Retina (tissue), 1 donor: ENCODE measurements at regions not wholly inside any gene's neighbourhood (a gene's known extent, or its start where the extent isn't known, plus 50 kb on each side); places are given as distances from the start of the nearest gene placed in this dataset.

ENCODE experiments used
- DNase-seq: peaks from one replicate; pipeline ENCODE4 v3.0.0-alpha.2; 2016

DNA sequence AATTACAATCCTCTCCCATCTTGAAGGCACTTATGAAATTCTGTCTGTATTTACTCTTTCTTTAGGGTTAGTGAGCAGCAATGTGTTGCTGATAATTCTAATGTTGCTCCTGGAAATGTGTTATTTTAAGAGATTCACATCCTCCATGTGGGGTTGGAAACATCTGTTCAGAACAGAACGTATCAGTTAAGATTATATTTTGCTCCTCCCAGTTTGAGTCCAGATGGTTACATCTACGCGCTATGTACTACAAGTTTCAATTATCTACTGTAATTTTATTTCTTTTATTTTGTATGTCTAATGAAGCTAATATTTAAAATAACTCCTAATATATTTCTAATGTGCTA lies 250.6 kb upstream of the KLF6 start:
- DNase-seq: no peak

DNA sequence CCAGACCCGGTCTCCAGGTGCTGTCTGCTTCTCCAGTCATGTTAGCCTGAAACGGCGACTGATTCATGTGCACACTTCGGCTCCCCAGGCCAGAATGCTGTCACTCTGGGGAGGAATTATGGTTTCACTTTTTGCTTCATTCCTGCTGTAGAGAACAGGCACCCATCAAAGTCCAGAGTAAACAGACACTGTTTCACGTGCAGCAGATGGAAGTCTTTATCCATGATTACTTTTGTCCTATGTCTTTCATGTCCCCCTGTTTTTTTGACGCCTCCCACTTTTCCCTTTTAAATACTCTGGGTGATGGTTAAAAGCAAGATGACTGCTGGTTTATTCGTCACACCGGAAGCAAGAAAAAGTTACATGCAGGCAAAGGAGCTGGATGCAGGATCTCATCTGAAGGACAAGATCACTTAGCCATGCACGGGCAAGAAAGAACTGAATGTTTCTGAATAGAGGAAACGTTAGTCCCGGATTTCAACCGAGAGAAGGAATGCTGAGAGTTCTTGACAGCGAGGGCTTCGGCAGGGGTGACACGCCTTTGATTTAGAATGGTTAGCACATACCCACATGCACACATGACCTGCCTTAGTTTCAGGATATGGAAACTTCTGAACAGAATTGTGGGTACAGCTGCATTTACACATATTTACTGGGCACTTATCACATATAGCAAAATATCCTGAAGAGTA lies 250.0 kb upstream of the KLF6 start:
- DNase-seq: no peak

DNA sequence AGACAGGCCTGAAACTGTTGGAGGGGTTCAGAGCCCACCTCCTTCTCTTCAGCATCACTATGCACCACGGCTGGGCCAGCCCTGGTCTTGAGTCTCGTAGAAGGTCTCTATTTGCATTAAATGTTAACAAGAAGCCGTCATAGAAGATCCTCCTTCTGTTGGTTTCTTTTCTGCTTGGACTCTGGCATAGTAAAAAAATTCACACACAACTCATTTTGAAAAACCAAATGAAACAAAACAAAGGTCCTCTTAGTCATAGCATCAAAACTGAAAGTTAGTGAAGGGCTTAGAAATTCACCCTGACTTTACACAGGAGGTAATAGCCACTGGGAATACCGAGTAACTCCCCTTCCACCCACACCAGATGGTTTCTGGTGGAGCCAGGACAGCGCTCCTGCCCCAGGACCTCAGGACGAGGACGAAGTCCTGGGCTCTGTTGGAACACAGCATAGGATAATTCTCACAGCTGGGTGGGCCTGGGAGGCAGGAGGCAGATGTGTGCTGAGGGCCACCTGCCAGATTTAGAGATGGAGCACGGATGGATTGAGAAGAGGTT lies 248.4 kb upstream of the KLF6 start:
- DNase-seq: no peak

DNA sequence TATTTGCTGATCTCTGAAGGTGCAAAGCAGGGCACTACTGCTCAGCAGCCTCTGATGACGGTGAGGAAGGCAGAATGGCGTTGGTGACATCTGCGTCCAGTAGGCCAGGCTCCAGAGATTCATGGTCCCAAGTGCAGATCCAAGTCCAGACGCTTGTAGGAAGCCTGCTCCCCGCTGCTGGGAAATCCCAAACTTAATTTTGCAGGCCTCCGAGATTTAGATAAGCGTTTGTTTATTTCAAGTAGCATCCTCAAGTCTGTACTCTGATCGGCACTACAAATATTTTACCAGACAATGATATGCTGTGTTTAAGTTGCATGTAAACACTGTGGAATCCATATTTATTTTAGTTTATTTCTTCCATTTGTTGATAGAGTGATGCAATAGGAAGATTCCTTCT lies 244.9 kb upstream of the KLF6 start:
- no peak for DNase-seq

DNA sequence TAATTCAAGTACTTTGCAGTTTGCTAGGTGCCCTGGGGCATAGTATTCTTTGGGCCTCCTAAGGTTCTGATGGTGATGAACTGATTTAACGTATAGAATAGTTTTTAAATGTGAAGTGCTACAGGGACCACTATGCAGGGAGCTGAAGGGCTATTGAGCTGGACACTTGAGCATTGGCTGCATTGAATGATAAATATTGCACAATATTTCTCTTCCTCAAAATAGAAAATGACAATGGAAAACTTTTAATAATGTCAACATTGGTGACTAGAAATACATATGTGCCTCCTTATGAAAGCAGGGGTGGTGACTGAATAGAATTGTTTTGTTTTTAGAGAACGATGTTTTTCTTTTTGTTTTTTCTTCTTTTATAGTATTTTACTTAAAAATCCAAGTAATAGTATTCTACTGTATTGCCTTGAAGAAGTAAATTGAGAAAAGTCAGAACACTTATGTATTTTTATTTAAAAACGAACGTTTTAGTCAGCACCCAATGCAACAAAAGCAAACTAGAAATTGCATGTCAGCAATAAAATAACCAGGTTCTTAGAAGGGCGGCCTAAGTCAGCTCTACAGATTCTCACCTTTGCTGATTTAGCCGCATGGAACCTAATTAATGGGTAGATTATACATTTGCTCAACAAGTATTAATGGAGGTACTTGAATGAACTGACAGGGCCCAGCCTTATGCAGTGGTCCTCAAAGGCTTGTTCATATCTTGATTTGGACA lies 244.0 kb upstream of the KLF6 start:
- no peak for DNase-seq

DNA sequence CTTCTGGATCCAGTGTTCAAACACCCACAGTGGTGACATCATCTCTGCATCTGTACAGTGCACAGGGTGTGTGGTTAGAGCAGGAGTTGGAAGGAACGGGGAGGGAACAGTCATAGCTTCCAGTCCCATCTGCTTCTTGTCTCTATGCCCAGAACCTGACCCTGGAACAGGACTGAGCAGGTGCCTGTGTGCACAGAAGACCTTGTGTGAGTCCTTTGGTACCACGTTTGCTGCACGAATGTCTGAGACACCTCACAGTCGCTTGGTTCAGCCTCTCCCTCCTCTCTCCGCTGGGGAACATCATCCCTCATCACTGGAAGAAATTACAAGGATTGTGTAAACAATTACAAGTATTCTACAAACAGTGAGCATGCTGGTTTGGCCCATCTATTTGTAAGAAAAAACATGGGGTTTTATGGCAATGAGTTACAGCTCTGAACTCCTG lies 243.0 kb upstream of the KLF6 start:
- DNase-seq: no peak

DNA sequence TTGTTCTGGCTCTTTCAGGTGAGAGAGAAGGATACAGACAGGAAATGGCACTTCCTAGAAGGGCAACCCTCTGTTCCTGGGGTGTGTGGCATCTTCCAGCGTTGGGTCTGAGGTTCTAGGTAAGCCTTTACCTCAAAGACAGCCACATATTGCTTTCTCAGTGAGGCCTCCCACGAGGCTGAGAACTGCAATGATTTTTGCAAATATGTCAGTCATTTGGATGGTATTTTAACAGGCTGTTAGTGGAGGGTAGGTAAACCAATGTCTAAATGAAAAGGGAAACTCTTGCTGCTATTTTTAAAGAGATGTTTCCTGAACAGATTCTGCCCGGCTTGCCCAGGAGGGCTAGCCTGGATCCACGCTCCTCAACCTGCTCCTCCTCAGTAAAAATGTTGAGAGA lies 240.3 kb upstream of the KLF6 start:
- DNase-seq: no peak

DNA sequence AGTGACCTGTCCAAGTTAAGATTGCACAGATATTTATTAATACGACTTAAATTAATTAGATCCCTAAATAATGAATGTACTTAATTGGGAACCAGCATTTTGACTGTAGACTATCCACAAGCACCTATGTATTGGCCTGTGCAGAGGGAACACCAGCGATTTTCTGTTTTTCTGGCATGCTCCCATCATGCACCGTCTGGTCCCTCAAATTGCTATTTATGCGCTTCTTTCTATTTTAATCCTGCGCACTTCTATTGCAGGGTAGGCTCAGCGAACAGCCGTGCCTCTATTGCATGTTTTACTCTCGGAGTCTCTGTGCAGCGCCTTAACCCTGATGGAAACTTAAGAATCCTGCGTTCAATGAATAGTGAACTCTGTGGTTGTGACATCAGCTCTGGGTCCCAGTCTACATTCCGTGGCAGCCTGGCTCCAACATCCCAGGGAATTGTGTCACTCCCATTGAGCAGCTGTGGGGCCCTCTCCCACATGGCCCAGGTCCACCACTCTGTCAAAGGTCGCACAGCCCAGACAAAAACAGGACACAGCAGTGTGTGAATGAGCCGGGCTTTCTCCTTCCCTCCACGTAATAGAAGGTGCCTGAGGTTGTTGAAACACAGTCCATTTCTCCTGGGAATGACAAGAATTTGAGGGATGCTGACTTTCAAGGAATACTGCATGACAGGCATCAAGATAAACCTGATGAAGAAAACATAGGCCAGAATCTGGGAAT lies 239.7 kb upstream of the KLF6 start:
- DNase-seq: no peak

DNA sequence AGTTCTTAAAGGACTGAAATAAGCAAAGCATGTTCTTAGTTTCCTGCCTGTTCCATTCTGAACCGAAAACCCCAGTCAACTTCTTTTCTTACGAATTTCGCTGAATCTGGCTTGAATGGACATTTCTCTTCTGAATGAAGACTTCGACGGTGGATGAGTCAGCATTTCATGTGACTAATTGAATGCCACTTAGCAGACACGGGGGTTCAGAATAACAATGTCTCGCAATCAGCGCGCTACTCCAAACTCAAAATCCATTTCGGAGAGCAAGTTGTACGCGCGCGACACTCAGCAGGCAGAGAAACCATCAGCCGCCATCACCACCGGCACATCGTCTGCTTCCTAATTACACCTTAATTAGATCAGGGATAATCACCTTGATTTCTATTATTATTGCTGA lies 239.0 kb upstream of the KLF6 start:
- DNase-seq: no peak

DNA sequence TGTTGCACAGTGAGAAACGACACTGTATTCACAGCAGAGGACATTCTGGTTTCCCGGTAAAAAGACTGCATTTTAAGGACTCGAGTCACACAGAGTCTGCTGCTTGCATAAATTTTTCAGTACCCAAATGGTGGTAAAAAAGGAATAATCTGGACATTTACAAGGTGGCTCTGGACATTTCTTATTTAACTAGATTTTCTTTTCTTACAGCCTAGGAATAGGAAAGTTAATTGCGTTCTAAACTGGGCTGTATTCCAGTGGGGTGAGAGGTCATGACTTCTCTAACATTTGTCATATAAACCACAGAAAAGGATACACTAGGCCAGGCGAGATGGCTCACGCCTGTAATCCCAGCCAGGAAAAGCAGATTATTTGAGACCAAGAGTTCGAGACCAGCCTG lies 237.5 kb upstream of the KLF6 start:
- DNase-seq: no peak

DNA sequence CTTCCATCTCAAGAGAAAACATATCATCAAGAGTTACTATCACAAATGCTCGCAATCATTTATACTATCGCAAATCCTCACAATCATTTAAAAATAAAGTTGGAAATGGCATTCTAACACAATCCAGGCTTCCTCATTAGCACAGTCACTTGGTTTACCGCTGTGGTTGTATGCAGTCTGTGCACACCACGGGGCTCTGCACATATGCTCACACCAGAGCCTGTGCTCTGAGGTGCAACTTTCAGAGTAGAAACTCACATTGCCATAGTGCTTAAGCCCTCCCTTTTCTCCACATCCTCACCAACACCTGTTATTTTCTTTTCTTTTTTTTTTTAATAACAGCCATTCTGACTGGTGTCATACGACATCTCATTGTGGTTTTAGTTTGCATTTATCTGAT lies 235.6 kb upstream of the KLF6 start:
- no peak for DNase-seq

DNA sequence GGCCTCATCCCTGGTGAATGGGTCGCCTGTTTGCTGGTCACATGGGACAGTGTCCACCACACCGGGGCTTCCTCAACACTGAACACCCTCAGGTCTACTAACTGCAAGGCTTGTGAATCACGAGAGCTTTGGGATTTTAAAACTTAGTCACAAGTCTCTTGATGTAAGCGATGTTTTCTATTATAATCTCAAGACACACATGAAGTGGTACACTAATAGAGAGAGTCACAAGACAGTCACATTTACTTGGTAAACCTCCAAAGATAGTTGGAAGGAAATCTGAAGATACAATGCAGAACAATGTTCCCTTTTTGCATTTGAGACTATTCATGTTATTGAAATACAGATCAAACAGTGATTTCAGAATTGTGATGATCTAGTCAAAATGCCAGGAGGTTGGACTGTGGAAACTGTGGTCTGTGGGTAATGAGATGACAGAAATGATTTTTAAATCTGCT lies 233.1 kb upstream of the KLF6 start:
- no peak for DNase-seq

DNA sequence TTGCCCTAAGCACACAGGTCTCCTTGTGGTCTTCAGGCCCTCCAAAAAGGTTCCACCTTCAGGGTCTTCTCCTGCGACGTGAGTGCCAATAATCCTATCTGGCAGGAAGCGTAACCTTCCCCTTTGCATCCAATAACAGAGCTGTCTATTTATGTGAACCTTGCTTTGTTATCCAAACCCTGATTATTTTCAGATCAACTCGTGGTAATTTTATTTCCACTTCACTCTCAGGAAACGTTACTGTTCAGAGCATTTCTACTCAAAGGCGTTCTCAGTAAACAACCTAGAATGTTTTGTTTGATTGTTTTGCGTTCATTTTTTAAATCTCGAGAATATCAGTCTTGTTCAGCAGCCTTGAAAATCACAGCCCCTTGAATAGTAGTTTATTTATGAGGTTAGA lies 232.3 kb upstream of the KLF6 start:
- no peak for DNase-seq

DNA sequence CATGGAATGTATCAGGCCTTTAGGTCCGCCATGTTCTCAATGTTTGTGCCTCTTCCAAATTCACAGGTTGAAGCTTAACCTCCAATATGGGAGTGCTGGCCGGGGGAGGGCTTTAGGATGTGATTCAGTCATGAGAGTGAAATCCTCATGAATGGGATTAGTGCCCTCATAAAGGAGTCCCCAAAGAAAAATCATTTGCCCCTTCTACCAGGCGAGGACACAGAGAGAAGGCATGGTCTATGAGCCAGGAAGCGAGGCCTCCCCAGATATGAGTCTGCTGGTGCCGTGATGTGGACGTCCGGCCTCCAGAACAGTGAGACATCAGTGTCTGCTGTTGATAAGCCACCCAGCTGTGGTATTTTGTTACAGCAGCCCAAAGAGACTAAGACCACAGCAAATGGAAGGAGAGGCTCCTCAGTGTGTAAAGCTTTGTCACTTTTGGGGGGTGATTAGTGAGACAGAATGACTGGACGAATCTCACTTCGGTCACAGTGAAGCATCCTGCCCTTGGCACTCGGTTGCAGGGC lies 231.3 kb upstream of the KLF6 start:
- no peak for DNase-seq

DNA sequence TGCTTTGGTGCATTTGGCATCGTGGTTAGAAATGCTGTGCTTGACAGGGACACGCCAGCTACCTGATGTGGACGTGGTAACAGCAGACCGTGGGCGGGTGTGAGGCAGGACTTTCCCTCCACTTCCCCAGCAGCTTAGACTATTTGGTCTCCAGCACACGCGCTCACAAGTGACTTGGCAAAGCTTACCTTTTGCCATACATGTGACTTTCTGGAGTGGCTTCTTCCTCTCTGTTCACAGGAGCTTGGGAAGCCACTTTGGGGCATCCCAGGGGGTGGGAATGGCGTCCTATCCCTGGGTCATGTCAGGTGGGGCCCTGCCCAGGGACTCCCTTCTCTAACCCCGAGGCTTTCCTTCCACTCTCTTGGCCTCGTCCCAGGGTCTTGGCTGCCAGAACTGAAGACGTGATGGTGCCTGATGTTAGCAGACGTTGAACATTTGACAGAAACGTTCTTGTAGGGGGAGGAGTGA lies 228.7 kb upstream of the KLF6 start:
- no peak for DNase-seq

DNA sequence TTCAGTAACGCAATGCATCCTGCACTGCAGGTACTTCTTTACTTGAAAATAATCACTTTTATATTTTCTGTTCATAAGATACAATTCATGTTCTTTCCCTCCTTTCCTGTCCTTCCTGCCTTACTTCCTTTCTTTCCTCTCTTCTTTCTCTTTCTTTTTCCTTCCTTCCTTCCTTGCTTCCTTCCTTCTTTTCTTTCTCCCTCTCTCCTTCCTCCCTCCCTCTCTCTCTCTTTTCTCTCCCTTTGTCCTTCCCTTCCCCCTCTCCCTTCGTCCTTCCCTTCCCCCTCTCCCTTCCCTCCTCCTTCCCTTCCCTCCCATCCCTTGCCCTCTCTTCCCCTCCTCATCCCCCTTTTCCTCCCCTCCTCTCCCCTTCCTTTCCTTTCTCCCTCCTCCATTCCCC lies 227.8 kb upstream of the KLF6 start:
- no peak for DNase-seq

DNA sequence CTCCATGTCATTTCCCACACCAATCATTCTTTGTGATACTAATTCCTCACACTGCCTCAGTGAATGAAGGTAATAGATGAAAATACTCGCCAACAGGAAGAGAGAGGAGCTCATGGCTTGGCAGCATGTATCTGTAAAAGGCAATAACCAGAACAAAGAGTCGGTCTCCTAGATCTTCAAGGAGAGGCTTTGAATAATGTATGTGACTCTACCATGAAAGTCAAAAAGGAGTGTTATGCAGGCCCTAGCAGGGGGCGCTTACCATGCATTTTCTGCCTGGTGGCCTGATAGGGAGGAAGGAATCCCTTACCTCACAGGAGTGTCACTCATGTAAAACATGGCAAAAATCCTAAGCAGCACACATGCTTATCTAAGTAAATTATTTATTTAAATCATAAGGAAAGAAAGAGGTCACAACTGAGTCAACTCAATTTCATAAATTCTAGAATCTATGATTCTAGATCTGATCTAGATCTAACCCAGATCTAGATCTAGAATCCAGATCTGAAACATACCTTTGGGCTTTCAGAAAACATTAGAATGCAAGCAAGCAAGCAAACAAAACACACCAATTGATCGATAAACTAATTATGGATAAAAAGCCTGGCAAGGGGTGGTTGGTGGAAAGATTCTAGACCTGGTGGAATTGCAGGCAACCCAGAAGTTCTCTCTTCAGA lies 226.3 kb upstream of the KLF6 start:
- DNase-seq: no peak

DNA sequence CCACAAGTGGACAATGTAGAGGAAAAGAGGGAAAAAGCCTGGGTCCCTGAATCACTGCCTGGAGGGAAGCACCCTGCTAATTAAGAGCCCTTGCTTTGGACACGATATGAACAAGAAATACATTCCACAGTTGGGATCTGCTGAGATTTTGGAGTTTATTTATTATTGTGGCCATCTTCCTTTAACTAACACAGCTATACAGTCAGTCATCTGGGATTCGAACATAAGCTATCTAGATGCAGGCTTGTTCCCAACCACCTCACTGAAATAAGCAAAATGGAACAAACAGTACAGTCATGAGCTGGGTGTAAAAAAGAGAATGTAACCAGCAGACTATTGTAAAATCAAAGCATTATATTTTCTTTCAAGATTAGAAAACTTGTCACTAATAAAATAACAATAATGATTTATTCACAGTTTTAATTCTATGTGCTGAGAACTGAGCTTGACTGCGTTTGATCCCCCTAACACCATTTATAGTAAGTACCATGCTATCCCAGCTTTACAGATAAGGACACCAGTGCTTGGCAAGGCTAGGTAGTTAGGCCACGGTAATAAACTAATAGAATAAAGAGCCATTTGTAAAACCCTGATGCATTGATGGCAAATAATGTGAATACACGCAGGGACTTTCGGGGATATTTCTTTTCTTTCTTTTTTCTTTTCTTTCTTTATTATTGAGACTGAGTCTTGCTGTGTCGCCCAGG lies 223.8 kb upstream of the KLF6 start:
- no peak for DNase-seq

DNA sequence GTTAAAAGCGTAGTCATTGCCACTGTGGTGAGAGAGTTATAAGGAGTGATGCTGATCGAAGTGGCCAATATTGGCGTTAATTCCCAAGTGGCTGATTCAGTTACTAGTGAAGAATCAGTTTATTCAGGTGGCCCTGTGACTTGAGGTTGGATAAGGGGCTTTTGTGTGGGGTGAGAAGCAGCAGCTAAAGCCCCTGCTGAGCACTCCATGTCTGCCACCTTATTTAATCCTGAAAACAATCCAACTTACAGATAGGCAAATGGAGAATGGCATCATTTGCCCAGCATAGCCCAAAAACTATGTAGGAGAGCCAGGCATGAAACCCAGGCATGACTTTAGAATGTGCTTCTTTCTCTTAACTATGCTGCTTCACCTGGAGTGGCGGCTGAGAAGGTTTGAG lies 222.8 kb upstream of the KLF6 start:
- no peak for DNase-seq

DNA sequence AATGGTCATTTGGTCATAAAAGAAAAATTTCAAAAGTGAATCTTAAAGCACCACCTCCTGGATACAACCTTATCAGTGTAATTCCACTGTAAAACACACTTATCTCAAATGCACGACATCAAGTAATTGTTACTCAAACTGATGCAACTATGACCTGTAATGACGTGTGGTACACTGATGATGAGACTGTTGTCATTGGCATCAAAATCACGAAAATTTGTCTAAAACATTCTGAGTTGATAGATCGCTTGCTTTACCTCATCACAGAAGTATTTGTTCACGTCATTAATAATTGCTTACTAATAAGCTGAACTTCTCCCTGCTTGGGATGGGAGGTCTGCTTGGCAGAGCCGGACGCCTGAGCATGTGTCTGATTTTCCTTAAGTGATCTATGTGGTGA lies 221.8 kb upstream of the KLF6 start:
- DNase-seq: no peak

DNA sequence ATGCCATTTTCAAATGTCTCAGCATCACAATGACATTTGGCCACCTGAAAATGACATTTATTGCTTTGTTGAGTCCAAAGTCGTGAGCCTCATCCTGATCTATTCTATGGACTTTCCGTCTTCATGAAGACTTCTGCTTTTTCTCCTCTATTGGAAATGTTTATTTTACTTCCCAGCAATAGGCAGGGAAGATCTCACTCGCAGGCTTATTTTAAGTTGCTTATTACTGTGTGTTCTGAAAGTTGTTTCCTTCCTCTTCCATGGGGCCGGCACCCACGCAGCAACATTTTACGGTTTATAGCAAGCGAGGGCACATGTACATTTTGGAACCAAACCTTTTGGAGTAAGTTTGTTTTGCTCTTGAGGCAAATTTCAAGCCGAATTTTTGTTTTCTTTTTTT lies 221.0 kb upstream of the KLF6 start:
- DNase-seq: no peak

DNA sequence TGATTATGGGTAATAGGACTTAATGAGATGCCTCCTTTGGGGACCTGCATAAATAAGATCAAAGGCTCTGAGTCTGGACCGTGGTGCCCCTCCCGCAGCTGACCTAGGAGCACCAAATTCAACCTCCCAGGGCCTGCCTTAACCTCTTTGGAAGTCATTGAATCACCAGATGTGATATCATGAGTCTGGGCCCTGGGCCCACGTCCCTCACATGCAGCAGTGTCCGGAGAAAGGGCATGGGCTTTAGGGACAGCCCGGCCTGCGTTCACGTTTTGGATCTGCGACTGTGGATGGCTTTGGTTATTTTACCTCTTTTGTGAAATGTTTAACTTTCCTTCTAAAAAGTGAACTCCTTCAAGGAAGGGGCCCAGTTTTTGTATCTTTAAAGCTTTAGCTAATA lies 220.0 kb upstream of the KLF6 start:
- DNase-seq: no peak
